Activated T-helper 2 cell treated with anti-CD3 and anti-CD28 coated beads, Interferon-gamma antibody, Interleukin-2, Interleukin-4, amounts not matched to agents 10 μg/mL and 5 μg/mL and 100 μg/mL, durations not matched to agents 14 hours and 24 hours and 36 hours (primary cell): ENCODE measurements at regions not wholly inside any gene's neighbourhood (a gene's known extent, or its start where the extent isn't known, plus 50 kb on each side); places are given as distances from the start of the nearest gene placed in this dataset.

Experiments used
- DNase-seq: peaks from one replicate; pipeline ENCODE4 v3.0.0; 2021; ENCODE audit warnings: low spot score
- H3K27ac Mint-ChIP-seq: one replicate; pipeline ENCODE4 v1.8.0; 2021; ENCODE audit warnings: mixed read lengths
- H3K27me3 Mint-ChIP-seq: one replicate; pipeline ENCODE4 v1.8.0; 2021; ENCODE audit warnings: low read depth, mixed read lengths
- H3K36me3 Mint-ChIP-seq: one replicate; pipeline ENCODE4 v1.8.0; 2021; ENCODE audit warnings: low read depth, mixed read lengths
- H3K4me1 Mint-ChIP-seq: one replicate; pipeline ENCODE4 v1.8.0; 2021; ENCODE audit warnings: low read depth, mixed read lengths
- H3K4me3 Mint-ChIP-seq: one replicate; pipeline ENCODE4 v1.8.0; 2021; ENCODE audit warnings: low read depth, mild to moderate bottlenecking, moderate library complexity, mixed read lengths
- H3K9me3 Mint-ChIP-seq: one replicate; pipeline ENCODE4 v1.8.0; 2021; ENCODE audit warnings: mixed read lengths
- intact Hi-C: fragments of 100-400 bp; cut with micrococcal nuclease; formaldehyde crosslinking; loops from one replicate; pipeline ENCODE4 v1.15.1; 2023

- no peaks in the 10 kb centered on the region for H3K9me3 Mint-ChIP-seq
- no peak for DNase-seq
- intact Hi-C loops, result no loop called here
- H3K4me1 Mint-ChIP-seq, result no peaks in the 10 kb centered on the region
- peaks cover 9% of the 10 kb centered on the region for H3K27me3 Mint-ChIP-seq
- no peaks in the 10 kb centered on the region for H3K36me3 Mint-ChIP-seq
- H3K27ac Mint-ChIP-seq, result no peak overlapping the region
- no peak overlapping the region for H3K4me3 Mint-ChIP-seq
These were observed 243.5 kb upstream of the TPM1 start for GRCh38 chr15:62799037-62799436.

- no peak for DNase-seq
- peaks cover 9% of the 10 kb centered on the region for H3K27me3 Mint-ChIP-seq
- no peaks in the 10 kb centered on the region for H3K36me3 Mint-ChIP-seq
- H3K27ac Mint-ChIP-seq, result no peak overlapping the region
- H3K9me3 Mint-ChIP-seq, result no peaks in the 10 kb centered on the region
- H3K4me3 Mint-ChIP-seq, result no peak overlapping the region
- no peaks in the 10 kb centered on the region for H3K4me1 Mint-ChIP-seq
- intact Hi-C loops, result no loop called here
These were observed 242.6 kb upstream of the TPM1 start for GRCh38 chr15:62799919-62800318.

GRCh38 chr15:62802612-62803011 lies 239.9 kb upstream of the TPM1 start:
- intact Hi-C loops, result no loop called here
- Mint-ChIP-seq H3K36me3 (no peaks in the 10 kb centered on the region), H3K4me3 (no peak overlapping the region)

GRCh38 chr15:62803856-62804400 lies 238.6 kb upstream of the TPM1 start:
- no peaks in the 10 kb centered on the region for H3K36me3 Mint-ChIP-seq
- no peak overlapping the region for H3K4me3 Mint-ChIP-seq
- H3K27me3 Mint-ChIP-seq, result peaks cover 9% of the 10 kb centered on the region
- intact Hi-C loops, result no loop called here
- H3K9me3 Mint-ChIP-seq, result no peaks in the 10 kb centered on the region
- H3K4me1 Mint-ChIP-seq, result no peaks in the 10 kb centered on the region
- no peak overlapping the region for H3K27ac Mint-ChIP-seq
- DNase-seq, result no peak

More at GRCh38 chr15:62802612-62803011, 239.9 kb upstream of the TPM1 start:
- peaks cover 9% of the 10 kb centered on the region for H3K27me3 Mint-ChIP-seq
- H3K4me1 Mint-ChIP-seq, result no peaks in the 10 kb centered on the region
- no peaks in the 10 kb centered on the region for H3K9me3 Mint-ChIP-seq
- no peak overlapping the region for H3K27ac Mint-ChIP-seq
- DNase-seq, result no peak

GRCh38 chr15:62805502-62805901 lies 237.0 kb upstream of the TPM1 start:
- no peaks in the 10 kb centered on the region for H3K9me3 Mint-ChIP-seq
- no peak overlapping the region for H3K4me3 Mint-ChIP-seq
- intact Hi-C loops, result no loop called here
- no peaks in the 10 kb centered on the region for H3K4me1 Mint-ChIP-seq
- H3K36me3 Mint-ChIP-seq, result no peaks in the 10 kb centered on the region
- no peak for DNase-seq
- H3K27ac Mint-ChIP-seq, result no peak overlapping the region
- H3K27me3 Mint-ChIP-seq, result peaks cover 9% of the 10 kb centered on the region

GRCh38 chr15:62807539-62808130 lies 234.9 kb upstream of the TPM1 start:
- Mint-ChIP-seq H3K27ac (no peak overlapping the region), H3K4me3 (no peak overlapping the region), H3K9me3 (no peaks in the 10 kb centered on the region), H3K36me3 (no peaks in the 10 kb centered on the region), H3K4me1 (no peaks in the 10 kb centered on the region), H3K27me3 (peaks cover 6% of the 10 kb centered on the region)
- intact Hi-C loops, result no loop called here
- DNase-seq, result no peak

GRCh38 chr15:62809115-62809967 lies 233.2 kb upstream of the TPM1 start:
- Mint-ChIP-seq H3K27me3 (no peaks in the 10 kb centered on the region), H3K27ac (no peak overlapping the region), H3K9me3 (no peaks in the 10 kb centered on the region), H3K36me3 (no peaks in the 10 kb centered on the region), H3K4me3 (no peak overlapping the region), H3K4me1 (no peaks in the 10 kb centered on the region)
- intact Hi-C loops, result no loop called here
- DNase-seq, result no peak

GRCh38 chr15:62809968-62810260 lies 232.6 kb upstream of the TPM1 start:
- DNase-seq, result no peak
- H3K4me3 Mint-ChIP-seq, result no peak overlapping the region
- no peaks in the 10 kb centered on the region for H3K27me3 Mint-ChIP-seq
- no peaks in the 10 kb centered on the region for H3K9me3 Mint-ChIP-seq
- intact Hi-C loops, result no loop called here
- no peak overlapping the region for H3K27ac Mint-ChIP-seq
- H3K4me1 Mint-ChIP-seq, result no peaks in the 10 kb centered on the region
- no peaks in the 10 kb centered on the region for H3K36me3 Mint-ChIP-seq

- no peaks in the 10 kb centered on the region for H3K36me3 Mint-ChIP-seq
- H3K27me3 Mint-ChIP-seq, result peaks cover 2% of the 10 kb centered on the region
- H3K4me1 Mint-ChIP-seq, result no peaks in the 10 kb centered on the region
- no peak overlapping the region for H3K27ac Mint-ChIP-seq
- intact Hi-C loops, result no loop called here
- no peak for DNase-seq
- no peaks in the 10 kb centered on the region for H3K9me3 Mint-ChIP-seq
- H3K4me3 Mint-ChIP-seq, result no peak overlapping the region
These were observed 230.1 kb upstream of the TPM1 start for GRCh38 chr15:62812515-62812835.

- Mint-ChIP-seq H3K4me3 (no peak overlapping the region), H3K27me3 (peaks cover 11% of the 10 kb centered on the region), H3K27ac (no peak overlapping the region), H3K9me3 (no peaks in the 10 kb centered on the region), H3K4me1 (no peaks in the 10 kb centered on the region), H3K36me3 (no peaks in the 10 kb centered on the region)
- intact Hi-C loops, result no loop called here
- DNase-seq, result no peak
These were observed 226.0 kb upstream of the TPM1 start for GRCh38 chr15:62816342-62817069.

GRCh38 chr15:62818691-62819090 lies 223.9 kb upstream of the TPM1 start:
- no peak overlapping the region for H3K27ac Mint-ChIP-seq
- H3K36me3 Mint-ChIP-seq, result no peaks in the 10 kb centered on the region
- peaks cover 15% of the 10 kb centered on the region for H3K27me3 Mint-ChIP-seq
- DNase-seq, result no peak
- no peaks in the 10 kb centered on the region for H3K4me1 Mint-ChIP-seq
- no peaks in the 10 kb centered on the region for H3K9me3 Mint-ChIP-seq
- H3K4me3 Mint-ChIP-seq, result no peak overlapping the region
- intact Hi-C loops, result no loop called here

GRCh38 chr15:62821384-62822131 lies 221.0 kb upstream of the TPM1 start:
- Mint-ChIP-seq H3K27ac (no peak overlapping the region), H3K4me1 (no peaks in the 10 kb centered on the region), H3K4me3 (no peak overlapping the region), H3K9me3 (no peaks in the 10 kb centered on the region), H3K27me3 (peaks cover 13% of the 10 kb centered on the region), H3K36me3 (no peaks in the 10 kb centered on the region)
- no peak for DNase-seq
- intact Hi-C loops, result no loop called here
